COLO829 (cell line): ENCODE measurements at regions not wholly inside any gene's neighbourhood (a gene's known extent, or its start where the extent isn't known, plus 50 kb on each side); places are given as distances from the start of the nearest gene placed in this dataset.
"Not testable (repeated sequence)": the region's sequence is repeated elsewhere in the genome, so short reads cannot be mapped to it uniquely, and the experiment has no call there.

Source experiments
- DNase-seq: peaks from one replicate; pipeline ENCODE4 v3.0.0; 2012; ENCODE audit warnings: low spot score

DNA sequence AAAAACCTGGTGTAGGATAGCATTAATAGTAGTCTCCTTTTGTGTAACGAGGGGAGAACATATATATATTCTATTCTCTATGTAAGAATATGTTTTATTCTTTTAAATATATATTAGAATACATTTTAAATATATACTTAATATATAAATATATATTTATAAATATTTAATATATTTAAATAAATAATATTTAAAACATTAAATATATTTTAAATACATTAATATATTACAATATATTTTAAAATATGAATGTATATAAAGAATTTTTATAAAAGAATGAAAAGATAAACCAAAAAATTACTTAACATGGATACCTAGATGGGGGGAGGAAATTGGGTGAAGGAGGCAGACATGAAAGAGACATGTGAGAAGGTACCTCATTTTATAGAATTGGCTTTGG lies 53.0 kb upstream of the ZNF831 start:
- no peak for DNase-seq

DNA sequence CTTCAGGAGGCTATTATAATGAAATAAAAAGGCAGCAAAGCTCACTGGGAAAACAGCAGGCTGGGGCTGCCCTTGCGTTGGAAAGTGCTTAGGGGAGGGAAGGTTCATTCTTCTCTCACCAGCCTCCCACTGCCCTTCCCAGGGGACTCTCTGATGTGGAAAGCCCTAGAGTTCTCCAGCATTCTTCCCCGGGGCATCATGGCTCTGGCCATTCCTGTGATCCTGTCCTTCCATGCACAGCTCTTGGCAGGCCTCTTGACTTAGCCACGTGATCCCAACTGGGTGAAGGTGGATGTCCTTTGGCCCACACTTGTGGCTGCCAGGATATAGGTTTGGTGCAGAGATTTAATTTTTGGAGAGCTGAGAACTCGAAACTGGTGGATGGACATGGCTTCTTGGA lies 58.0 kb upstream of the ZNF831 start:
- DNase-seq, result peak; percentile 72

- DNase-seq, result no peak
These were observed 58.8 kb upstream of the ZNF831 start for GRCh38 chr20:59104831-59105230.

- no peak for DNase-seq
These were observed 60.0 kb upstream of the ZNF831 start for GRCh38 chr20:59103573-59103972.

DNA sequence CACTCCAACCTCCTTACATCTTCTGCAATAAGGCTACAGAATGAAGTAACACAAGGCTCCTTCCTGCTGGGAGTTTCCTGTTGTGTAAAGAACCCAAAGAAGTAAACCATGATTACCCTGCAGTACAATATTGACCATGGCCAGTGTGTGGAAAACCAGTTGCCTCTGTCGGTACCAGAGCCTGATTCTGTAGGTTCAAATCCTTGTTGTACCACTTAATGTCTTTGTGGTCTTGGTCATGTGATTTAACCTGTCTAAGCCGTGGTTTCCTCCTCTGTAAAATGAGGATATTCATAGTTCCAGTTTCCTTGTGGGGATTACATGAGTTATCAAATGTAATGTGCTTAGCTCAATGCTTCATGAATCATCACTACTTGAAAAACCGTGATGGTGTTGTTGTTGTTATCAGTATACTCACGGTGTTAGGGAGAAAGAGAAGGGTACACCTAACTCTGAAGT lies 60.3 kb upstream of the PRELID3B start:
- no peak for DNase-seq

DNA sequence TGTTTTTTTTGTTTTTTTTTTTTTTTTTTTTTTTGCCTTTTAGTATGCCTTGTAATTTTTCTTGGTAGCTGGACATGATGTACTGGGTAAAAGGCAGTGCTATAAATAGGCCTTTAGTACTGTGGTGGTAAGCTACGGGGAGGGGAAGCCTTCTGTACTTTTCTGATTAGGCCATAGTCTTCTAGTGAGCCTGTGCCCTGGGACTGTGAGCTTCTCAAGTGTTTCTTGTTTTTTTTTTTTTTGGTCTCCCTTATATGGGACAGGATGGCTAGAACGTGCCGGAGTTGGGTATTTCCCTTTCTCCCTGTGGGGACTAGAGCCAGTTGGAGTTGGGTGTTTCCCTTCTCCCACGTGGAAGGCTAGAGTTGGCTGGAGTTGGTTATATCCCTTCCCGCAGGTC lies 59.4 kb upstream of the PRELID3B start:
- DNase-seq, result no peak

GRCh38 chr20:59099864-59100263 lies 57.3 kb upstream of the PRELID3B start:
- not testable (repeated sequence) for DNase-seq

DNA sequence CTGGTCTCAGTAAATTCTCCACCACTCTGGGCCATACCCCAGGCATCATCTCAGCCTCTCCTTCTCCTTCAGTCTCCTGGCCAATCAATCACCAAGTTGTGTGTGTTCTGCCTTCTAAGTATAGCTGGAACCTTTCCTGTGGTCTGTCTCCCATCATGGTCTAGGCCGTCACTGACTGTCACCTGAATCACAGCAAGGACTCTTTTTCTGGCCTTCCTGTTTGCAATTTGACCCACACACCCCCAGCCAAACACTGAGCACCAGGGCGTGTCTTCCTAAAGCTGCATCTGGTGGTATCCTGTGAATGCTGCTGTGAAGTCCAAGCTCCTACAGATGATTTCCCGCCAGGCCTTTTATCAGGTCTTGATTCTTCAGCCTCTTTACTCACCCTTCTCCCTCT lies 52.6 kb upstream of the PRELID3B start:
- no peak for DNase-seq

DNA sequence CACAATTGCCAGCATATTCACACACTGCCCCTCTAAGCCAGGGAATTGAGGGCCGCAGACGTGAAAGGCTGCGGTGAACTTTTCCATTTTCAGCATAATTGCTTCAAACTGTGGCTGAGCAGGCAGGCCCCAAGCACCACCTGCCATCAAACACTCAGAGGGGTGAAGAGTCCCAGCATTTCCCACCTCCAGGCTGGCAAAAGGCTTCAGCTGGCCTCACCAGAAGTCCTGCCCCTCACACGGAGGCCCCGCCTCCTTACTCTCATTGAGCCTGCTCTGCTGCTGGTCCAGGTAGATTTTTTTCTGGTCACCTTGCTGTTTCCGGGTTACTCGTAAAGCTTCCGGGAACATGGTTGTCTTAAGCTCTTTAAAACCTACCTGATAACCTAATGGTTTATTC lies 52.0 kb upstream of the PRELID3B start:
- DNase-seq, result no peak
